ENCODE measurements at regions not wholly inside any gene's neighbourhood (a gene's known extent, or its start where the extent isn't known, plus 50 kb on each side); places are given as distances from the start of the nearest gene placed in this dataset.

DNA sequence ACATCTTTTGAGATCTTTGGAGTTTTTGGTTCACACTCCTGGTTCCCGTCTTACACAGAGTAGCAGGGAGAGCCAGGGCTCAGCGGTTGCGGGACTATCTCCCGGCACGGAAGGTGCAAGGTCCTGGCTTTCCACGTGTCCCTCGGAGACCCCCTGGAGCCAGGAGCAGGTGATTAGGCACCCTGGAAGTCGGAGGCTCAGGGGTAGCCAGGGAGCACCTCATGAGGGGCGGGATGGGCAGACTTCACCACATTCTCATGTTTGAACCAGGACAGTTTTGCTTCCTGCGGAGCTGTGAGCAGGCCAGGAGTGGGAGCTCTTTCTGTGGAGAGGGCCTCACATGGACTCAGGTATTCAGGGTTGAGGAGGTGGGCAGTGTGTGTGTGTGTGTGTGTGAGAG is 273.7 kb upstream of the IRX1 start:
- no peak for TF ChIP-seq EZH2 (IDR thresholded peaks at IDR 0.05; ENCODE audit: borderline replicate concordance, insufficient read depth, low read depth, low read length, poor library complexity, severe bottlenecking)
- no peak for TF ChIP-seq CTCF (IDR thresholded peaks at IDR 0.05)
- Histone ChIP-seq H3K4me3 (ENCODE audit: control extremely low read depth in 1 of 5, extremely low read depth in 1 of 5, insufficient read depth in 1 of 5, low read depth in 2 of 5, low read length in 4 of 5) (no peak overlapping the region), H3K4me2 (replicated peaks; ENCODE audit: low read depth, low read length, poor library complexity, severe bottlenecking) (no peak overlapping the region), H3K36me3 (replicated peaks in 1 of 2; ENCODE audit: control extremely low read depth in 1 of 2, control insufficient read depth in 1 of 2, extremely low read depth in 1 of 2, insufficient read depth in 2 of 2, low read length in 1 of 2) (no peaks in the 10 kb centered on the region), H3K27me3 (replicated peaks in 1 of 4; ENCODE audit: control extremely low read depth in 1 of 4, control insufficient read depth in 3 of 4, insufficient read depth in 4 of 4, low read length in 3 of 4) (no peaks in the 10 kb centered on the region), H2AFZ (ENCODE audit: insufficient read depth, low read depth, low read length, poor library complexity, severe bottlenecking) (no peak overlapping the region), H3K9ac (ENCODE audit: low read length) (no peak overlapping the region), H3K4me1 (ENCODE audit: control insufficient read depth in 2 of 2, insufficient read depth in 2 of 2, low read length in 2 of 2) (no peaks in the 10 kb centered on the region), H3K79me2 (ENCODE audit: control insufficient read depth, insufficient read depth, low read length) (no peaks in the 10 kb centered on the region), H4K20me1 (ENCODE audit: control insufficient read depth, insufficient read depth, low read length, poor library complexity, severe bottlenecking) (no peaks in the 10 kb centered on the region), H3K27ac (ENCODE audit: low read length in 2 of 2) (no peak overlapping the region), H3K9me3 (ENCODE audit: control extremely low read depth in 1 of 3, control insufficient read depth in 2 of 3, insufficient read depth in 1 of 3, low read length in 2 of 3) (peaks cover 0 to 30% (median 0%) of the 10 kb centered on the region in 3 donors)
- CTCF ChIA-PET, result no interaction called here
- peaks cover 1% of the 10 kb centered on the region for H3K9me3 Mint-ChIP-seq (ENCODE audit: insufficient read depth)
- H3K4me3 Mint-ChIP-seq, result no peak overlapping the region
- POLR2A ChIA-PET, result no interaction called here
- ATAC-seq (ENCODE audit: low read depth), result no peak
- no peaks in the 10 kb centered on the region for H3K4me1 Mint-ChIP-seq
- intact Hi-C loops (cut with micrococcal nuclease), result no loop called here
- DNase-seq, result no peak
- H3K27ac Mint-ChIP-seq, result no peak overlapping the region
- 87% methylated on average over 9 of the region's 10 CpGs for WGBS (ENCODE audit: insufficient coverage)
- H3K27me3 Mint-ChIP-seq, result no peaks in the 10 kb centered on the region

- no peak for TF ChIP-seq CTCF (IDR thresholded peaks at IDR 0.05)
- TF ChIP-seq EZH2 (IDR thresholded peaks at IDR 0.05; ENCODE audit: borderline replicate concordance, insufficient read depth, low read depth, low read length, poor library complexity, severe bottlenecking), result no peak
- POLR2A ChIA-PET, result no interaction called here
- no peak for ATAC-seq (ENCODE audit: low read depth)
Measured at GRCh38 chr5:3321119-3321760, 274.4 kb upstream of the IRX1 start.

More at GRCh38 chr5:3321119-3321760, 274.4 kb upstream of the IRX1 start:
- Histone ChIP-seq H3K4me2 (replicated peaks; ENCODE audit: low read depth, low read length, poor library complexity, severe bottlenecking) (no peak overlapping the region), H3K4me1 (ENCODE audit: control insufficient read depth in 2 of 2, insufficient read depth in 2 of 2, low read length in 2 of 2) (no peaks in the 10 kb centered on the region), H3K9me3 (ENCODE audit: control extremely low read depth in 1 of 3, control insufficient read depth in 2 of 3, insufficient read depth in 1 of 3, low read length in 2 of 3) (peaks cover 0 to 24% (median 0%) of the 10 kb centered on the region in 3 donors), H3K4me3 (ENCODE audit: control extremely low read depth in 1 of 5, extremely low read depth in 1 of 5, insufficient read depth in 1 of 5, low read depth in 2 of 5, low read length in 4 of 5) (no peak overlapping the region), H2AFZ (ENCODE audit: insufficient read depth, low read depth, low read length, poor library complexity, severe bottlenecking) (no peak overlapping the region), H4K20me1 (ENCODE audit: control insufficient read depth, insufficient read depth, low read length, poor library complexity, severe bottlenecking) (no peaks in the 10 kb centered on the region), H3K27ac (ENCODE audit: low read length in 2 of 2) (no peak overlapping the region), H3K36me3 (replicated peaks in 1 of 2; ENCODE audit: control extremely low read depth in 1 of 2, control insufficient read depth in 1 of 2, extremely low read depth in 1 of 2, insufficient read depth in 2 of 2, low read length in 1 of 2) (no peaks in the 10 kb centered on the region), H3K9ac (ENCODE audit: low read length) (no peak overlapping the region), H3K27me3 (replicated peaks in 1 of 4; ENCODE audit: control extremely low read depth in 1 of 4, control insufficient read depth in 3 of 4, insufficient read depth in 4 of 4, low read length in 3 of 4) (no peaks in the 10 kb centered on the region), H3K79me2 (ENCODE audit: control insufficient read depth, insufficient read depth, low read length) (no peaks in the 10 kb centered on the region)
- Mint-ChIP-seq H3K27me3 (no peaks in the 10 kb centered on the region), H3K9me3 (ENCODE audit: insufficient read depth) (no peaks in the 10 kb centered on the region), H3K4me3 (no peak overlapping the region), H3K27ac (no peak overlapping the region), H3K4me1 (no peaks in the 10 kb centered on the region)
- intact Hi-C loops (cut with micrococcal nuclease), result no loop called here
- CTCF ChIA-PET, result no interaction called here
- WGBS (ENCODE audit: insufficient coverage), result 96% methylated on average over 4 of the region's 11 CpGs
- DNase-seq, result no peak
